K562 (cell line): ENCODE measurements at regions not wholly inside any gene's neighbourhood (a gene's known extent, or its start where the extent isn't known, plus 50 kb on each side); places are given as distances from the start of the nearest gene placed in this dataset.

Experiments used
- ATAC-seq: fragments of 200-7000 bp; cut with Tn5 transposase; 3 replicates; pipeline ENCODE4 v1.9.1; 2020; ENCODE audit warnings: moderate library complexity
- BruUV-seq: library from RNA; stranded (reverse); fragments of 400-500 nt; replicated peaks from 2 replicates; lab custom pipeline; 2021; lab: Mats Ljungman, UMichigan
- CTCF ChIA-PET: fragments of 300-600 bp; formaldehyde crosslinking; extraction: SDS; loops from one replicate; lab custom pipeline; 2021; ENCODE audit warnings: low intra/inter-chr PET ratio; lab: Yijun Ruan, JAX
- POLR2A ChIA-PET: fragments of 300-600, 350-650 bp; sonication (Branson Sonifier 250); formaldehyde crosslinking; extraction: SDS; loops from one replicate; lab custom pipeline; 2021; ENCODE audit warnings: antibody characterized with exemption, inconsistent platforms; lab: Yijun Ruan, JAX
- DNase-seq, 4 experiments: peaks; one replicate each; pipeline versions ENCODE4 v3.0.0 to v3.0.0-alpha.2; 2011 to 2018; ENCODE audit warnings: low spot score in 3 of 4, mixed read lengths in 3 of 4; ENCODE audit errors: extremely low read depth in 1 of 4
- FAIRE-seq: peaks from 2 replicates; lab custom pipeline; 2011; peaks lifted over from hg19 to GRCh38; lab: Jason Lieb, UNC
- H2AFZ ChIP-seq: 2 replicates; pipeline ENCODE4 v1.6.0; 2011; ENCODE audit warnings: low read depth, low read length, control low read depth, inconsistent platforms
- H3K27ac ChIP-seq: fragments of 200-600 bp; 3 replicates; pipeline ENCODE4 v1.8.0; 2011; ENCODE audit warnings: low read depth, mild to moderate bottlenecking, control low read depth, inconsistent platforms, low read length, moderate library complexity, mixed read lengths; ENCODE audit errors: extremely low read depth
- H3K27me3 ChIP-seq, 2 experiments: fragments of 300-600 bp in 1 of 2; 2 replicates in 1 of 2; 3 replicates in 1 of 2; pipeline versions ENCODE4 v1.6.0 to v1.8.0; 2011; ENCODE audit warnings: inconsistent platforms in 2 of 2, low read length in 2 of 2, mild to moderate bottlenecking in 1 of 2, mixed read lengths in 1 of 2, moderate library complexity in 1 of 2; ENCODE audit not compliant: control insufficient read depth in 2 of 2, insufficient read depth in 2 of 2
- H3K36me3 ChIP-seq: fragments of 300-600 bp; 3 replicates; pipeline ENCODE4 v1.8.0; 2011; ENCODE audit warnings: mild to moderate bottlenecking, low read length, inconsistent platforms; ENCODE audit not compliant: control insufficient read depth, insufficient read depth
- H3K4me1 ChIP-seq, 2 experiments: fragments of 200-600 bp in 1 of 2; replicated peaks in 1 of 2; 2 replicates in 1 of 2; 3 replicates in 1 of 2; pipeline versions ENCODE4 v1.5.1 to v1.8.0; 2011; ENCODE audit warnings: inconsistent platforms in 2 of 2, low read length in 2 of 2, mild to moderate bottlenecking in 1 of 2, mixed read lengths in 1 of 2, moderate library complexity in 1 of 2; ENCODE audit not compliant: control insufficient read depth in 2 of 2, insufficient read depth in 2 of 2
- H3K4me2 ChIP-seq: 2 replicates; pipeline ENCODE4 v1.6.1; 2011; ENCODE audit warnings: low read length, control low read depth, inconsistent platforms, mixed read lengths; ENCODE audit not compliant: insufficient read depth
- H3K4me3 ChIP-seq: fragments of 200-600 bp; sonication (generic), shearing (Covaris generic); 2 replicates; pipeline ENCODE4 v1.5.1; 2016; ENCODE audit warnings: control low read depth, inconsistent platforms
- H3K79me2 ChIP-seq: fragments of 200-600 bp; 3 replicates; pipeline ENCODE4 v1.8.0; 2011; ENCODE audit warnings: low read length, inconsistent platforms; ENCODE audit not compliant: control insufficient read depth, insufficient read depth
- H3K9ac ChIP-seq, 2 experiments: 2 replicates each; pipeline versions ENCODE4 v1.6.0 to v1.6.1; 2011; ENCODE audit warnings: low read depth in 2 of 2, low read length in 2 of 2, control low read depth in 1 of 2, inconsistent platforms in 1 of 2, mild to moderate bottlenecking in 1 of 2, mixed read lengths in 1 of 2; ENCODE audit not compliant: insufficient read depth in 1 of 2
- H3K9me1 ChIP-seq: one replicate; pipeline ENCODE4 v1.6.0; 2011; ENCODE audit warnings: inconsistent platforms, mild to moderate bottlenecking, low read length, moderate library complexity; ENCODE audit not compliant: control insufficient read depth, insufficient read depth
- H3K9me3 ChIP-seq: replicated peaks from 2 replicates; pipeline ENCODE4 v1.5.1; 2011; ENCODE audit warnings: low read depth, low read length, inconsistent platforms; ENCODE audit not compliant: control insufficient read depth, insufficient read depth
- H4K20me1 ChIP-seq: replicated peaks from 2 replicates; pipeline ENCODE4 v1.6.1; 2011; ENCODE audit warnings: low read length, inconsistent platforms, mixed read lengths; ENCODE audit not compliant: control insufficient read depth, insufficient read depth
- AFF1 ChIP-seq, 2 experiments: fragments of 450-650 bp; IDR thresholded peaks; 2 replicates each; pipeline ENCODE4 v1.6.1; 2018; ENCODE audit warnings: mild to moderate bottlenecking in 2 of 2, low read depth in 1 of 2; ENCODE audit not compliant: partially characterized antibody in 2 of 2
- FOXM1 ChIP-seq, 2 experiments: fragments of 450-650 bp in 1 of 2; sonication (generic) in 1 of 2; formaldehyde crosslinking in 1 of 2; IDR thresholded peaks; 2 replicates each; pipeline versions ENCODE4 v1.6.1 to v1.9.0; 2017 to 2022; ENCODE audit warnings: low read depth in 2 of 2, mild to moderate bottlenecking in 2 of 2, missing genetic modification reagents in 1 of 2, moderate library complexity in 1 of 2
- ZBTB40 ChIP-seq, 2 experiments: fragments of 450-650 bp in 1 of 2; sonication (generic) in 1 of 2; formaldehyde crosslinking in 1 of 2; IDR thresholded peaks; 2 replicates each; pipeline versions ENCODE4 v1.7.1 to v1.9.0; 2016 to 2022; ENCODE audit warnings: inconsistent platforms in 1 of 2, mild to moderate bottlenecking in 1 of 2, missing genetic modification reagents in 1 of 2
- WGBS: fragments of 100-300 bp; shearing (Covaris generic); methylation state at CpG from one replicate; pipeline ENCODE4 v1.1.6; 2016; ENCODE audit warnings: low coverage, mixed read lengths; ENCODE audit not compliant: insufficient coverage; ENCODE audit errors: missing lambda C conversion rate; 5-methylcytosine and 5-hydroxymethylcytosine counted together
- in situ Hi-C: fragments of 300-500 bp; cut with MboI; formaldehyde crosslinking; loops from 4 replicates; pipeline ENCODE4 v1.15.0; 2018; ENCODE audit warnings: inconsistent platforms, mixed read lengths
- intact Hi-C: fragments of 100-400 bp; cut with micrococcal nuclease; formaldehyde crosslinking; loops from 2 replicates; pipeline ENCODE4 v1.14.2; 2022

GRCh38 chrX:40195368-40195767 is 97.6 kb upstream of the BCOR start:
- DNase-seq (no peak), FAIRE-seq (no peak), ATAC-seq (no peak)
- Histone ChIP-seq H4K20me1 (no peaks in the 10 kb centered on the region), H3K9me1 (no peaks in the 10 kb centered on the region), H3K4me1 (peaks cover 0 to 4% of the 10 kb centered on the region in 2 experiments; a peak in 3 of 5 replicates), H3K9me3 (no peaks in the 10 kb centered on the region), H2AFZ (no peak overlapping the region), H3K27me3 (no peaks in the 10 kb centered on the region), H3K4me3 (no peak overlapping the region), H3K36me3 (no peaks in the 10 kb centered on the region), H3K9ac (no peak overlapping the region), H3K27ac (no peak overlapping the region), H3K4me2 (no peak overlapping the region), H3K79me2 (no peaks in the 10 kb centered on the region)
- ChIA-PET POLR2A (interaction anchor here (0.6 to 0.7 kb wide), 2 partner anchors 17 to 53 kb away, joined by 3 to 4 read pairs; no protein-coding TSS in a partner anchor), CTCF (no interaction called here)
- intact Hi-C loops (no loop called here), in situ Hi-C loops (no loop called here)
- TF ChIP-seq AFF1 (IDR thresholded peaks at IDR 0.05; ENCODE audit: low read depth in 1 of 2, partially characterized antibody in 2 of 2) (no peak), ZBTB40 (IDR thresholded peaks at IDR 0.05) (peak; percentile 84), ZBTB40 (CRISPR knock-in tag; IDR thresholded peaks at IDR 0.05) (peak; percentile 69), FOXM1 (IDR thresholded peaks at IDR 0.05; ENCODE audit: low read depth) (no peak), FOXM1 (CRISPR knock-in tag; IDR thresholded peaks at IDR 0.05; ENCODE audit: low read depth) (no peak)
- no TSS peak for BruUV-seq
- 40% methylated on average over 1 of the region's 1 CpG for WGBS
